Lung (tissue), 11 donors: ENCODE measurements at regions not wholly inside any gene's neighbourhood (a gene's known extent, or its start where the extent isn't known, plus 50 kb on each side); places are given as distances from the start of the nearest gene placed in this dataset.

Source experiments
- ATAC-seq: fragments of 200-7000 bp; cut with Tn5 transposase; one replicate; pipeline ENCODE4 v1.9.1; 2020; ENCODE audit warnings: moderate number of reproducible peaks; ENCODE audit not compliant: insufficient read depth, low FRiP score
- DNase-seq, 3 donors: peaks; one replicate each; pipeline ENCODE4 v3.0.0-alpha.2; 2013 to 2017
- H3K27ac ChIP-seq, 2 donors: one replicate each; pipeline ENCODE4 v1.5.1; 2013; ENCODE audit warnings: mild to moderate bottlenecking in 2 of 2, moderate library complexity in 2 of 2, control low read depth in 1 of 2, inconsistent platforms in 1 of 2, low read depth in 1 of 2, low read length in 1 of 2
- H3K27me3 ChIP-seq, 3 donors: one replicate each; pipeline ENCODE4 v1.5.1; 2013; ENCODE audit warnings: low read length in 2 of 3; ENCODE audit not compliant: control insufficient read depth in 3 of 3, insufficient read depth in 3 of 3
- H3K36me3 ChIP-seq, 4 donors: one replicate each; pipeline ENCODE4 v1.5.1; 2013; ENCODE audit warnings: low read length in 4 of 4, mild to moderate bottlenecking in 1 of 4, moderate library complexity in 1 of 4; ENCODE audit not compliant: control insufficient read depth in 4 of 4, insufficient read depth in 4 of 4
- H3K4me1 ChIP-seq, 5 donors: one replicate each; pipeline ENCODE4 v1.5.1; 2013; ENCODE audit warnings: low read length in 5 of 5, mild to moderate bottlenecking in 2 of 5, moderate library complexity in 1 of 5; ENCODE audit not compliant: control insufficient read depth in 5 of 5, insufficient read depth in 5 of 5
- H3K4me3 ChIP-seq: one replicate; pipeline ENCODE4 v1.5.1; 2013; ENCODE audit warnings: mild to moderate bottlenecking, control low read depth, moderate library complexity
- H3K9ac ChIP-seq, 2 donors: one replicate each; pipeline ENCODE4 v1.5.1; 2013; ENCODE audit warnings: low read length in 2 of 2, control low read depth in 1 of 2; ENCODE audit not compliant: insufficient read depth in 1 of 2
- H3K9me3 ChIP-seq, 4 donors: one replicate each; pipeline ENCODE4 v1.5.1; 2013; ENCODE audit warnings: low read length in 3 of 4, mild to moderate bottlenecking in 1 of 4, moderate library complexity in 1 of 4; ENCODE audit not compliant: control insufficient read depth in 4 of 4, insufficient read depth in 3 of 4
- CTCF ChIP-seq: IDR thresholded peaks from 2 replicates; pipeline ENCODE4 v1.5.1; 2012; ENCODE audit warnings: mild to moderate bottlenecking; ENCODE audit errors: control extremely low read depth, extremely low read depth
- WGBS, 2 donors: extraction: QIAGEN DNeasy Blood & Tissue Kit; methylation state at CpG; one replicate each; pipeline ENCODE4 v1.1.7; 2013; 5-methylcytosine and 5-hydroxymethylcytosine counted together
- donor health status: control.
- donor health status: control.
- donor health status: Bipolar disorder and iron deficiency.
- donor health status: healthy.
- donor health status: DM: yes; HTN: yes; CAD: no.

GRCh38 chr5:6083311-6083978 lies 294.9 kb downstream of the MED10 start:
- Histone ChIP-seq H3K4me1 (no peaks in the 10 kb centered on the region), H3K9me3 (peaks cover 0 to 8% (median 0%) of the 10 kb centered on the region in 4 donors), H3K36me3 (no peaks in the 10 kb centered on the region), H3K27me3 (no peaks in the 10 kb centered on the region), H3K27ac (no peak overlapping the region), H3K4me3 (no peak overlapping the region), H3K9ac (no peak overlapping the region)
- DNase-seq: no peak
- no peak for ATAC-seq
- no peak for TF ChIP-seq CTCF
- WGBS, 2 donors: 56 to 58% methylated on average over 11 of the region's 11 CpGs

GRCh38 chr5:6082685-6083084 lies 295.7 kb downstream of the MED10 start:
- Histone ChIP-seq H3K9me3 (peaks cover 0 to 8% (median 0%) of the 10 kb centered on the region in 4 donors), H3K9ac (no peak overlapping the region), H3K4me3 (no peak overlapping the region), H3K36me3 (no peaks in the 10 kb centered on the region), H3K27me3 (no peaks in the 10 kb centered on the region), H3K27ac (no peak overlapping the region), H3K4me1 (no peaks in the 10 kb centered on the region)
- TF ChIP-seq CTCF: no peak
- DNase-seq: no peak
- 72 to 76% methylated on average over 2 of the region's 2 CpGs for WGBS, 2 donors
- ATAC-seq: no peak

DNA sequence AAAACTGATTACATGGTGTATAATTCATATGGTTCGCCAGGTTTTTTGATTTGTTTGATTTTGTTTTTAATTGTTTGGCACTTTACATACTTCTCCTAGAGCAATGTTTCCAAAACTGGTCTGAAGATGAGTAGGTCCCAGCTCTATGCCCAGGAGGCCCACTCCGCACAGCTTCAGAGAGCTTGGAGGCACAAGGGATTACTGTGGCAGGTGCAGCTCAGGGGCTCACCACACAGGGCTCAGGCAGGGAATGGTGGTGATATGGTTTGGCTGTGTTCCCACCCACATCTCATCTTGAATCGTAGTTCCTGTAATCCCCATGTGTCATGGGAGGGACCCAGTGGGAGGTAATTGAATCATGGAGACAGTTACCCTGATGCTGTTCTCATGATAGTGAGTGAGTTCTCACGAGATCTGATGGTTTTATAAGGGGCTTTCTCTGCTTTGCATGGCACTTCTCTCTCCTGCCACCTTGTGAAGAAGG lies 296.6 kb downstream of the MED10 start:
- ATAC-seq: no peak

More for the DNA sequence above, 296.6 kb downstream of the MED10 start:
- no peaks in the 10 kb centered on the region for H3K4me1 ChIP-seq
- no peak overlapping the region for H3K9ac ChIP-seq
- DNase-seq: no peak
- no peak overlapping the region for H3K4me3 ChIP-seq
- H3K27me3 ChIP-seq: no peaks in the 10 kb centered on the region
- 79 to 89% methylated on average over 4 of the region's 4 CpGs for WGBS, 2 donors
- no peaks in the 10 kb centered on the region for H3K36me3 ChIP-seq
- TF ChIP-seq CTCF: no peak
- peaks cover 0 to 6% (median 0%) of the 10 kb centered on the region in 4 donors for H3K9me3 ChIP-seq
- no peak overlapping the region for H3K27ac ChIP-seq
